Neural cell (in vitro differentiated cells): ENCODE measurements at regions not wholly inside any gene's neighbourhood (a gene's known extent, or its start where the extent isn't known, plus 50 kb on each side); places are given as distances from the start of the nearest gene placed in this dataset.

ENCODE experiments used
- H2AFZ ChIP-seq: fragments of 200-600, 300-800 bp; sonication (generic), shearing (Covaris generic); 2 replicates; pipeline ENCODE4 v1.6.0; 2014; ENCODE audit warnings: low read depth, mild to moderate bottlenecking, antibody characterized with exemption, low read length, moderate library complexity
- H3F3A ChIP-seq: fragments of 200-600 bp; shearing (Covaris generic); 2 replicates; pipeline ENCODE4 v1.6.1; 2016; ENCODE audit warnings: mild to moderate bottlenecking, moderate library complexity, mixed read lengths, antibody characterized with exemption, low read length; ENCODE audit not compliant: insufficient read depth, poor library complexity, severe bottlenecking
- H3K27ac ChIP-seq: fragments of 200-600, 300-800 bp; sonication (generic), shearing (Covaris generic); 2 replicates; pipeline ENCODE4 v1.5.1; 2014; ENCODE audit warnings: mild to moderate bottlenecking, low read length, moderate library complexity
- H3K27me3 ChIP-seq: fragments of 300-800, 200-600 bp; sonication (generic), shearing (Covaris generic); 2 replicates; pipeline ENCODE4 v1.6.0; 2014; ENCODE audit warnings: mild to moderate bottlenecking, low read depth, low read length, moderate library complexity; ENCODE audit not compliant: insufficient read depth
- H3K36me3 ChIP-seq: fragments of 300-800, 200-600 bp; sonication (generic), shearing (Covaris generic); 2 replicates; pipeline ENCODE4 v1.5.1; 2014; ENCODE audit warnings: mild to moderate bottlenecking, antibody characterized with exemption, low read length, moderate library complexity; ENCODE audit not compliant: insufficient read depth
- H3K4me2 ChIP-seq: fragments of 300-800, 200-600 bp; sonication (generic), shearing (Covaris generic); 2 replicates; pipeline ENCODE4 v1.6.0; 2014; ENCODE audit warnings: mild to moderate bottlenecking, low read length
- H3K4me3 ChIP-seq: fragments of 300-800, 200-600 bp; sonication (generic), shearing (Covaris generic); 2 replicates; pipeline ENCODE4 v1.5.1; 2014; ENCODE audit warnings: mild to moderate bottlenecking, low read length, moderate library complexity
- H3K79me2 ChIP-seq: fragments of 200-600 bp; shearing (Covaris generic); replicated peaks from 2 replicates; pipeline ENCODE4 v1.6.0; 2014; ENCODE audit warnings: mild to moderate bottlenecking, low read length, moderate library complexity; ENCODE audit not compliant: insufficient read depth
- H3K9ac ChIP-seq: fragments of 300-800, 200-600 bp; sonication (generic), shearing (Covaris generic); 2 replicates; pipeline ENCODE4 v1.6.1; 2016; ENCODE audit warnings: mild to moderate bottlenecking, low read length, mixed read lengths
- H3K9me2 ChIP-seq: fragments of 200-600 bp; shearing (Covaris generic); 2 replicates; pipeline ENCODE4 v1.6.1; 2016; ENCODE audit warnings: mild to moderate bottlenecking, low read length, mixed read lengths; ENCODE audit not compliant: insufficient read depth
- H3K9me3 ChIP-seq: fragments of 200-600, 300-800 bp; sonication (generic), shearing (Covaris generic); 2 replicates; pipeline ENCODE4 v1.6.1; 2016; ENCODE audit warnings: mild to moderate bottlenecking, mixed run types, low read length, moderate library complexity, mixed read lengths
- H4K20me1 ChIP-seq: fragments of 200-600 bp; shearing (Covaris generic); 2 replicates; pipeline ENCODE4 v1.6.1; 2016; ENCODE audit warnings: mild to moderate bottlenecking, mixed run types; ENCODE audit not compliant: insufficient read depth
- EP300 ChIP-seq: fragments of 450-650 bp; conservative IDR thresholded peaks from 2 replicates; pipeline ENCODE4 v1.6.1; 2014; ENCODE audit warnings: antibody characterized with exemption, mild to moderate bottlenecking, moderate library complexity; ENCODE audit not compliant: poor library complexity, severe bottlenecking
- EZH2 ChIP-seq: fragments of 200-600, 300-800 bp; shearing (Covaris generic), sonication (generic); IDR thresholded peaks from 2 replicates; pipeline ENCODE4 v1.6.1; 2014; ENCODE audit warnings: antibody characterized with exemption, low read length, borderline replicate concordance, mild to moderate bottlenecking; ENCODE audit not compliant: insufficient read depth, poor library complexity, severe bottlenecking
- MXI1 ChIP-seq: fragments of 450-650 bp; conservative IDR thresholded peaks from 2 replicates; pipeline ENCODE4 v1.6.1; 2014; ENCODE audit warnings: antibody characterized with exemption, mild to moderate bottlenecking; ENCODE audit not compliant: poor library complexity, severe bottlenecking
- POLR2AphosphoS5 ChIP-seq: IDR thresholded peaks from 2 replicates; pipeline ENCODE4 v1.6.1; 2012
- RAD21 ChIP-seq: fragments of 450-650 bp; conservative IDR thresholded peaks from 2 replicates; pipeline ENCODE4 v1.6.1; 2014; ENCODE audit warnings: antibody characterized with exemption, mild to moderate bottlenecking, moderate library complexity
- SMC3 ChIP-seq: fragments of 450-650 bp; conservative IDR thresholded peaks from 2 replicates; pipeline ENCODE4 v1.6.1; 2014; ENCODE audit warnings: antibody characterized with exemption, mild to moderate bottlenecking, moderate library complexity; ENCODE audit not compliant: poor library complexity
- TAF1 ChIP-seq: IDR thresholded peaks from 2 replicates; pipeline ENCODE4 v1.6.1; 2012; ENCODE audit warnings: low read depth
- TF ChIP-seq, protein P1 (sequence below): fragments of 450-650 bp; IDR thresholded peaks from 2 replicates; pipeline ENCODE4 v1.5.1; 2014; ENCODE audit warnings: antibody characterized with exemption, mild to moderate bottlenecking, moderate library complexity; ENCODE audit not compliant: poor library complexity, severe bottlenecking
- TF ChIP-seq, protein P2 (sequence below): IDR thresholded peaks from 2 replicates; pipeline ENCODE4 v1.6.1; 2012; ENCODE audit warnings: borderline replicate concordance

- Histone ChIP-seq H2AFZ (no peak overlapping the region), H3K9ac (no peak overlapping the region), H3K4me3 (no peak overlapping the region), H3K79me2 (no peaks in the 10 kb centered on the region), H3K9me2 (no peaks in the 10 kb centered on the region), H3K4me2 (no peak overlapping the region), H3F3A (no peaks in the 10 kb centered on the region), H3K27ac (no peak overlapping the region), H4K20me1 (no peaks in the 10 kb centered on the region), H3K36me3 (no peaks in the 10 kb centered on the region), H3K27me3 (no peaks in the 10 kb centered on the region), H3K9me3 (no peaks in the 10 kb centered on the region)
- no peak for TF ChIP-seq TAF1
- TF ChIP-seq, protein P1, sequence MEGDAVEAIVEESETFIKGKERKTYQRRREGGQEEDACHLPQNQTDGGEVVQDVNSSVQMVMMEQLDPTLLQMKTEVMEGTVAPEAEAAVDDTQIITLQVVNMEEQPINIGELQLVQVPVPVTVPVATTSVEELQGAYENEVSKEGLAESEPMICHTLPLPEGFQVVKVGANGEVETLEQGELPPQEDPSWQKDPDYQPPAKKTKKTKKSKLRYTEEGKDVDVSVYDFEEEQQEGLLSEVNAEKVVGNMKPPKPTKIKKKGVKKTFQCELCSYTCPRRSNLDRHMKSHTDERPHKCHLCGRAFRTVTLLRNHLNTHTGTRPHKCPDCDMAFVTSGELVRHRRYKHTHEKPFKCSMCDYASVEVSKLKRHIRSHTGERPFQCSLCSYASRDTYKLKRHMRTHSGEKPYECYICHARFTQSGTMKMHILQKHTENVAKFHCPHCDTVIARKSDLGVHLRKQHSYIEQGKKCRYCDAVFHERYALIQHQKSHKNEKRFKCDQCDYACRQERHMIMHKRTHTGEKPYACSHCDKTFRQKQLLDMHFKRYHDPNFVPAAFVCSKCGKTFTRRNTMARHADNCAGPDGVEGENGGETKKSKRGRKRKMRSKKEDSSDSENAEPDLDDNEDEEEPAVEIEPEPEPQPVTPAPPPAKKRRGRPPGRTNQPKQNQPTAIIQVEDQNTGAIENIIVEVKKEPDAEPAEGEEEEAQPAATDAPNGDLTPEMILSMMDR, result no peak
- TF ChIP-seq POLR2AphosphoS5, result no peak
- no peak for TF ChIP-seq EP300
- TF ChIP-seq EZH2, result no peak
- no peak for TF ChIP-seq RAD21
- TF ChIP-seq, protein P2, sequence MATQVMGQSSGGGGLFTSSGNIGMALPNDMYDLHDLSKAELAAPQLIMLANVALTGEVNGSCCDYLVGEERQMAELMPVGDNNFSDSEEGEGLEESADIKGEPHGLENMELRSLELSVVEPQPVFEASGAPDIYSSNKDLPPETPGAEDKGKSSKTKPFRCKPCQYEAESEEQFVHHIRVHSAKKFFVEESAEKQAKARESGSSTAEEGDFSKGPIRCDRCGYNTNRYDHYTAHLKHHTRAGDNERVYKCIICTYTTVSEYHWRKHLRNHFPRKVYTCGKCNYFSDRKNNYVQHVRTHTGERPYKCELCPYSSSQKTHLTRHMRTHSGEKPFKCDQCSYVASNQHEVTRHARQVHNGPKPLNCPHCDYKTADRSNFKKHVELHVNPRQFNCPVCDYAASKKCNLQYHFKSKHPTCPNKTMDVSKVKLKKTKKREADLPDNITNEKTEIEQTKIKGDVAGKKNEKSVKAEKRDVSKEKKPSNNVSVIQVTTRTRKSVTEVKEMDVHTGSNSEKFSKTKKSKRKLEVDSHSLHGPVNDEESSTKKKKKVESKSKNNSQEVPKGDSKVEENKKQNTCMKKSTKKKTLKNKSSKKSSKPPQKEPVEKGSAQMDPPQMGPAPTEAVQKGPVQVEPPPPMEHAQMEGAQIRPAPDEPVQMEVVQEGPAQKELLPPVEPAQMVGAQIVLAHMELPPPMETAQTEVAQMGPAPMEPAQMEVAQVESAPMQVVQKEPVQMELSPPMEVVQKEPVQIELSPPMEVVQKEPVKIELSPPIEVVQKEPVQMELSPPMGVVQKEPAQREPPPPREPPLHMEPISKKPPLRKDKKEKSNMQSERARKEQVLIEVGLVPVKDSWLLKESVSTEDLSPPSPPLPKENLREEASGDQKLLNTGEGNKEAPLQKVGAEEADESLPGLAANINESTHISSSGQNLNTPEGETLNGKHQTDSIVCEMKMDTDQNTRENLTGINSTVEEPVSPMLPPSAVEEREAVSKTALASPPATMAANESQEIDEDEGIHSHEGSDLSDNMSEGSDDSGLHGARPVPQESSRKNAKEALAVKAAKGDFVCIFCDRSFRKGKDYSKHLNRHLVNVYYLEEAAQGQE, result no peak
- no peak for TF ChIP-seq SMC3
- TF ChIP-seq MXI1, result no peak
These were observed 116.0 kb upstream of the RAB27B start for GRCh38 chr18:54712306-54712705.

DNA sequence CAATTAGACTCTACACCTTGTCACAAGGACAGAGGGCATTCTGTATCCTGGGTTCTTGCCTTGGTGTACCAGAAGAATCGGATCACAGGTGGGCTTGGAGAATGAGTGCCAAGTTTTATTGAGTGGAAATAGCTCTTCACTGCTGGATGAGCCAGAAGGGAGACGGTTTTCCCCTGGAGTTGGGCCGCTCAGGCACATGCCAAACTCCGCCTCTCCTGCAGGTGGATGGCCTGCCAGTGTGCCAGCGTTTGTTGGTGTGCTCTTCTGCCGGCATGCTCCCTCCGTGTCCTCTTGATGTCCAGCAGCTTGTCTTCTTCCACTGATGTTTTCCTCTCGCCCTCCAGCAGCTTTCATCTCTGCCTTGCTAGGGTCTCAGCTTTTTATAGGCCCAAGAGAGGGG, 115.5 kb upstream of the RAB27B start:
- no peaks in the 10 kb centered on the region for H3K27me3 ChIP-seq
- H3K4me2 ChIP-seq, result no peak overlapping the region
- H3K9me3 ChIP-seq, result no peaks in the 10 kb centered on the region

More for the DNA sequence above, 115.5 kb upstream of the RAB27B start:
- no peak overlapping the region for H2AFZ ChIP-seq
- H3K27ac ChIP-seq, result no peak overlapping the region
- H4K20me1 ChIP-seq, result no peaks in the 10 kb centered on the region
- no peaks in the 10 kb centered on the region for H3F3A ChIP-seq
- no peaks in the 10 kb centered on the region for H3K79me2 ChIP-seq
- no peak overlapping the region for H3K9ac ChIP-seq
- TF ChIP-seq, protein P1, result no peak
- TF ChIP-seq, protein P2, result no peak
- no peak for TF ChIP-seq TAF1
- TF ChIP-seq SMC3, result no peak
- no peak for TF ChIP-seq EP300
- no peaks in the 10 kb centered on the region for H3K36me3 ChIP-seq
- no peaks in the 10 kb centered on the region for H3K9me2 ChIP-seq
- no peak overlapping the region for H3K4me3 ChIP-seq
